ENCODE measurements at regions not wholly inside any gene's neighbourhood (a gene's known extent, or its start where the extent isn't known, plus 50 kb on each side); places are given as distances from the start of the nearest gene placed in this dataset.

DNA sequence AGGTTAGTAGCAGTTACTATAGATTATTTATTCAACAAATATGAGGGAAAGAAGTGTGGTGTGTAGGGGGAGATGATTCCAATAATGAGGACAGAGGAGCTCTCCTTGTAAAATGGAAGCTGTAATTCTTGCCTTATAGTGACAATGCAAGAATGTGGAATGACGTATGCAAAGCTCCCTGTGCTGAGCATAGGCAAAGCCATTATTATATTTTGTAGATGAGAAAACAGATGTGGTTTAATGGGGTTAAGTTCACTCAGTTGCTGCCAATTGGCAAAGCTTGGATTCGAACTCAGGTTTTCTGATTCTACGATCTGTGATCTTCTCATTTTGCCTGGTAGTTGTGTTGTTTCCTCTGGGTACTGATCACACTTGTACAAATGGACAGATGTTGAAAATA lies 153.3 kb downstream of the LSMEM1 start (continued):
- no peak for TF ChIP-seq NR4A1 (CRISPR knock-in tag; IDR thresholded peaks at IDR 0.05)
- peak; percentile 83 for TF ChIP-seq NR4A1 (tag; IDR thresholded peaks at IDR 0.05)
- TF ChIP-seq, protein P1, sequence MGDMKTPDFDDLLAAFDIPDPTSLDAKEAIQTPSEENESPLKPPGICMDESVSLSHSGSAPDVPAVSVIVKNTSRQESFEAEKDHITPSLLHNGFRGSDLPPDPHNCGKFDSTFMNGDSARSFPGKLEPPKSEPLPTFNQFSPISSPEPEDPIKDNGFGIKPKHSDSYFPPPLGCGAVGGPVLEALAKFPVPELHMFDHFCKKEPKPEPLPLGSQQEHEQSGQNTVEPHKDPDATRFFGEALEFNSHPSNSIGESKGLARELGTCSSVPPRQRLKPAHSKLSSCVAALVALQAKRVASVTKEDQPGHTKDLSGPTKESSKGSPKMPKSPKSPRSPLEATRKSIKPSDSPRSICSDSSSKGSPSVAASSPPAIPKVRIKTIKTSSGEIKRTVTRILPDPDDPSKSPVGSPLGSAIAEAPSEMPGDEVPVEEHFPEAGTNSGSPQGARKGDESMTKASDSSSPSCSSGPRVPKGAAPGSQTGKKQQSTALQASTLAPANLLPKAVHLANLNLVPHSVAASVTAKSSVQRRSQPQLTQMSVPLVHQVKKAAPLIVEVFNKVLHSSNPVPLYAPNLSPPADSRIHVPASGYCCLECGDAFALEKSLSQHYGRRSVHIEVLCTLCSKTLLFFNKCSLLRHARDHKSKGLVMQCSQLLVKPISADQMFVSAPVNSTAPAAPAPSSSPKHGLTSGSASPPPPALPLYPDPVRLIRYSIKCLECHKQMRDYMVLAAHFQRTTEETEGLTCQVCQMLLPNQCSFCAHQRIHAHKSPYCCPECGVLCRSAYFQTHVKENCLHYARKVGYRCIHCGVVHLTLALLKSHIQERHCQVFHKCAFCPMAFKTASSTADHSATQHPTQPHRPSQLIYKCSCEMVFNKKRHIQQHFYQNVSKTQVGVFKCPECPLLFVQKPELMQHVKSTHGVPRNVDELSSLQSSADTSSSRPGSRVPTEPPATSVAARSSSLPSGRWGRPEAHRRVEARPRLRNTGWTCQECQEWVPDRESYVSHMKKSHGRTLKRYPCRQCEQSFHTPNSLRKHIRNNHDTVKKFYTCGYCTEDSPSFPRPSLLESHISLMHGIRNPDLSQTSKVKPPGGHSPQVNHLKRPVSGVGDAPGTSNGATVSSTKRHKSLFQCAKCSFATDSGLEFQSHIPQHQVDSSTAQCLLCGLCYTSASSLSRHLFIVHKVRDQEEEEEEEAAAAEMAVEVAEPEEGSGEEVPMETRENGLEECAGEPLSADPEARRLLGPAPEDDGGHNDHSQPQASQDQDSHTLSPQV (IDR thresholded peaks at IDR 0.05), result no peak
- TF ChIP-seq, protein P2, sequence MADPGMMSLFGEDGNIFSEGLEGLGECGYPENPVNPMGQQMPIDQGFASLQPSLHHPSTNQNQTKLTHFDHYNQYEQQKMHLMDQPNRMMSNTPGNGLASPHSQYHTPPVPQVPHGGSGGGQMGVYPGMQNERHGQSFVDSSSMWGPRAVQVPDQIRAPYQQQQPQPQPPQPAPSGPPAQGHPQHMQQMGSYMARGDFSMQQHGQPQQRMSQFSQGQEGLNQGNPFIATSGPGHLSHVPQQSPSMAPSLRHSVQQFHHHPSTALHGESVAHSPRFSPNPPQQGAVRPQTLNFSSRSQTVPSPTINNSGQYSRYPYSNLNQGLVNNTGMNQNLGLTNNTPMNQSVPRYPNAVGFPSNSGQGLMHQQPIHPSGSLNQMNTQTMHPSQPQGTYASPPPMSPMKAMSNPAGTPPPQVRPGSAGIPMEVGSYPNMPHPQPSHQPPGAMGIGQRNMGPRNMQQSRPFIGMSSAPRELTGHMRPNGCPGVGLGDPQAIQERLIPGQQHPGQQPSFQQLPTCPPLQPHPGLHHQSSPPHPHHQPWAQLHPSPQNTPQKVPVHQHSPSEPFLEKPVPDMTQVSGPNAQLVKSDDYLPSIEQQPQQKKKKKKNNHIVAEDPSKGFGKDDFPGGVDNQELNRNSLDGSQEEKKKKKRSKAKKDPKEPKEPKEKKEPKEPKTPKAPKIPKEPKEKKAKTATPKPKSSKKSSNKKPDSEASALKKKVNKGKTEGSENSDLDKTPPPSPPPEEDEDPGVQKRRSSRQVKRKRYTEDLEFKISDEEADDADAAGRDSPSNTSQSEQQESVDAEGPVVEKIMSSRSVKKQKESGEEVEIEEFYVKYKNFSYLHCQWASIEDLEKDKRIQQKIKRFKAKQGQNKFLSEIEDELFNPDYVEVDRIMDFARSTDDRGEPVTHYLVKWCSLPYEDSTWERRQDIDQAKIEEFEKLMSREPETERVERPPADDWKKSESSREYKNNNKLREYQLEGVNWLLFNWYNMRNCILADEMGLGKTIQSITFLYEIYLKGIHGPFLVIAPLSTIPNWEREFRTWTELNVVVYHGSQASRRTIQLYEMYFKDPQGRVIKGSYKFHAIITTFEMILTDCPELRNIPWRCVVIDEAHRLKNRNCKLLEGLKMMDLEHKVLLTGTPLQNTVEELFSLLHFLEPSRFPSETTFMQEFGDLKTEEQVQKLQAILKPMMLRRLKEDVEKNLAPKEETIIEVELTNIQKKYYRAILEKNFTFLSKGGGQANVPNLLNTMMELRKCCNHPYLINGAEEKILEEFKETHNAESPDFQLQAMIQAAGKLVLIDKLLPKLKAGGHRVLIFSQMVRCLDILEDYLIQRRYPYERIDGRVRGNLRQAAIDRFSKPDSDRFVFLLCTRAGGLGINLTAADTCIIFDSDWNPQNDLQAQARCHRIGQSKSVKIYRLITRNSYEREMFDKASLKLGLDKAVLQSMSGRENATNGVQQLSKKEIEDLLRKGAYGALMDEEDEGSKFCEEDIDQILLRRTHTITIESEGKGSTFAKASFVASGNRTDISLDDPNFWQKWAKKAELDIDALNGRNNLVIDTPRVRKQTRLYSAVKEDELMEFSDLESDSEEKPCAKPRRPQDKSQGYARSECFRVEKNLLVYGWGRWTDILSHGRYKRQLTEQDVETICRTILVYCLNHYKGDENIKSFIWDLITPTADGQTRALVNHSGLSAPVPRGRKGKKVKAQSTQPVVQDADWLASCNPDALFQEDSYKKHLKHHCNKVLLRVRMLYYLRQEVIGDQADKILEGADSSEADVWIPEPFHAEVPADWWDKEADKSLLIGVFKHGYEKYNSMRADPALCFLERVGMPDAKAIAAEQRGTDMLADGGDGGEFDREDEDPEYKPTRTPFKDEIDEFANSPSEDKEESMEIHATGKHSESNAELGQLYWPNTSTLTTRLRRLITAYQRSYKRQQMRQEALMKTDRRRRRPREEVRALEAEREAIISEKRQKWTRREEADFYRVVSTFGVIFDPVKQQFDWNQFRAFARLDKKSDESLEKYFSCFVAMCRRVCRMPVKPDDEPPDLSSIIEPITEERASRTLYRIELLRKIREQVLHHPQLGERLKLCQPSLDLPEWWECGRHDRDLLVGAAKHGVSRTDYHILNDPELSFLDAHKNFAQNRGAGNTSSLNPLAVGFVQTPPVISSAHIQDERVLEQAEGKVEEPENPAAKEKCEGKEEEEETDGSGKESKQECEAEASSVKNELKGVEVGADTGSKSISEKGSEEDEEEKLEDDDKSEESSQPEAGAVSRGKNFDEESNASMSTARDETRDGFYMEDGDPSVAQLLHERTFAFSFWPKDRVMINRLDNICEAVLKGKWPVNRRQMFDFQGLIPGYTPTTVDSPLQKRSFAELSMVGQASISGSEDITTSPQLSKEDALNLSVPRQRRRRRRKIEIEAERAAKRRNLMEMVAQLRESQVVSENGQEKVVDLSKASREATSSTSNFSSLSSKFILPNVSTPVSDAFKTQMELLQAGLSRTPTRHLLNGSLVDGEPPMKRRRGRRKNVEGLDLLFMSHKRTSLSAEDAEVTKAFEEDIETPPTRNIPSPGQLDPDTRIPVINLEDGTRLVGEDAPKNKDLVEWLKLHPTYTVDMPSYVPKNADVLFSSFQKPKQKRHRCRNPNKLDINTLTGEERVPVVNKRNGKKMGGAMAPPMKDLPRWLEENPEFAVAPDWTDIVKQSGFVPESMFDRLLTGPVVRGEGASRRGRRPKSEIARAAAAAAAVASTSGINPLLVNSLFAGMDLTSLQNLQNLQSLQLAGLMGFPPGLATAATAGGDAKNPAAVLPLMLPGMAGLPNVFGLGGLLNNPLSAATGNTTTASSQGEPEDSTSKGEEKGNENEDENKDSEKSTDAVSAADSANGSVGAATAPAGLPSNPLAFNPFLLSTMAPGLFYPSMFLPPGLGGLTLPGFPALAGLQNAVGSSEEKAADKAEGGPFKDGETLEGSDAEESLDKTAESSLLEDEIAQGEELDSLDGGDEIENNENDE (IDR thresholded peaks at IDR 0.05; ENCODE audit: low read depth, low read length), result no peak
- TF ChIP-seq BACH1 (tag; IDR thresholded peaks at IDR 0.05), result peak; percentile 60; the same call in 1 of the 2 replicates
- TF ChIP-seq BCLAF1 (IDR thresholded peaks at IDR 0.05; ENCODE audit: borderline replicate concordance in 1 of 2, control insufficient read depth in 1 of 2, low read depth in 2 of 2, low read length in 1 of 2), result no peak
- no peak for TF ChIP-seq RAD51 (IDR thresholded peaks at IDR 0.05; ENCODE audit: borderline replicate concordance, low read depth)
- TF ChIP-seq SNAPC5 (CRISPR knock-in tag; IDR thresholded peaks at IDR 0.05), result no peak
